NT2/D1 (cell line): ENCODE measurements at regions not wholly inside any gene's neighbourhood (a gene's known extent, or its start where the extent isn't known, plus 50 kb on each side); places are given as distances from the start of the nearest gene placed in this dataset.

Experiments
- YY1 ChIP-seq: IDR thresholded peaks from 2 replicates; pipeline ENCODE4 v1.6.1; 2011; ENCODE audit not compliant: insufficient read length, insufficient read depth
- ZNF274 ChIP-seq: IDR thresholded peaks from 2 replicates; pipeline ENCODE4 v1.6.1; 2011; ENCODE audit warnings: mild to moderate bottlenecking, low read depth, low read length

DNA sequence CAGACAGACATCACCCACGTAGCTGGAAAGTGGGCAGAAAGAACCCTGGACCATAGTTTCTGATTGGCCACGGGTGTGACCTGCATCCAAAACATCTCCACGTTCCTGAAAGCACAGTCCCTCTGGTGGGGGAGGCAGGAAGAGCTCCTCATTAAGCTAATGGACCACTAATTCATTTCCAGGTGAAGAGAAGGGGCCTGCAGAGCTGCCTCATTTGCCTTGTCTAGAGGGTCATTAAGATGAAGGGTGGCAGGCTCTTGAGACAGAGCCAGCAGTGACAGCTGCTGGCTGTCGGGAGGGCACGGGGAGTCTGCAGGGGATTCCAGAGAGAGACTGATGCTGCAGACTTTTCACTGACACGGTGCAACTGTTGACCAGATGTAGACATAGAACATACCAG, 149.6 kb upstream of the OPCML start:
- TF ChIP-seq YY1 (no peak), ZNF274 (no peak)
